NB4 (cell line): ENCODE measurements at regions not wholly inside any gene's neighbourhood (a gene's known extent, or its start where the extent isn't known, plus 50 kb on each side); places are given as distances from the start of the nearest gene placed in this dataset.
A peak's percentile ranks its signal among the peaks of the same experiment; 100 is the strongest.

Source experiments
- DNase-seq: peaks from one replicate; pipeline ENCODE4 v3.0.0; 2010; ENCODE audit warnings: low read depth
- H3K4me3 ChIP-seq: one replicate; pipeline ENCODE4 v1.5.1; 2011; ENCODE audit warnings: mild to moderate bottlenecking, low read depth, low read length, moderate library complexity
- MAX ChIP-seq: IDR thresholded peaks from 2 replicates; pipeline ENCODE4 v1.6.1; 2011; ENCODE audit warnings: low read depth, low read length
- MYC ChIP-seq: IDR thresholded peaks from 2 replicates; pipeline ENCODE4 v1.6.1; 2011; ENCODE audit warnings: low read depth, low read length
- POLR2A ChIP-seq: IDR thresholded peaks from 2 replicates; pipeline ENCODE4 v1.6.1; 2011; ENCODE audit warnings: mild to moderate bottlenecking; ENCODE audit not compliant: insufficient read length; ENCODE audit errors: extremely low read depth
- TF ChIP-seq, protein P1 (sequence below): IDR thresholded peaks from one replicate; pipeline ENCODE4 v1.5.1; 2012; ENCODE audit warnings: low read depth, low read length

GRCh38 chr6:128605961-128606360 lies 85.6 kb upstream of the PTPRK start:
- no peak overlapping the region for H3K4me3 ChIP-seq
- DNase-seq: peak; percentile 9
- TF ChIP-seq POLR2A (no peak), MAX (no peak), MYC (no peak)
- TF ChIP-seq, protein P1, sequence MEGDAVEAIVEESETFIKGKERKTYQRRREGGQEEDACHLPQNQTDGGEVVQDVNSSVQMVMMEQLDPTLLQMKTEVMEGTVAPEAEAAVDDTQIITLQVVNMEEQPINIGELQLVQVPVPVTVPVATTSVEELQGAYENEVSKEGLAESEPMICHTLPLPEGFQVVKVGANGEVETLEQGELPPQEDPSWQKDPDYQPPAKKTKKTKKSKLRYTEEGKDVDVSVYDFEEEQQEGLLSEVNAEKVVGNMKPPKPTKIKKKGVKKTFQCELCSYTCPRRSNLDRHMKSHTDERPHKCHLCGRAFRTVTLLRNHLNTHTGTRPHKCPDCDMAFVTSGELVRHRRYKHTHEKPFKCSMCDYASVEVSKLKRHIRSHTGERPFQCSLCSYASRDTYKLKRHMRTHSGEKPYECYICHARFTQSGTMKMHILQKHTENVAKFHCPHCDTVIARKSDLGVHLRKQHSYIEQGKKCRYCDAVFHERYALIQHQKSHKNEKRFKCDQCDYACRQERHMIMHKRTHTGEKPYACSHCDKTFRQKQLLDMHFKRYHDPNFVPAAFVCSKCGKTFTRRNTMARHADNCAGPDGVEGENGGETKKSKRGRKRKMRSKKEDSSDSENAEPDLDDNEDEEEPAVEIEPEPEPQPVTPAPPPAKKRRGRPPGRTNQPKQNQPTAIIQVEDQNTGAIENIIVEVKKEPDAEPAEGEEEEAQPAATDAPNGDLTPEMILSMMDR: no peak

GRCh38 chr6:128601060-128601459 lies 80.7 kb upstream of the PTPRK start:
- peak; percentile 29 for DNase-seq
- H3K4me3 ChIP-seq: no peak overlapping the region

DNA sequence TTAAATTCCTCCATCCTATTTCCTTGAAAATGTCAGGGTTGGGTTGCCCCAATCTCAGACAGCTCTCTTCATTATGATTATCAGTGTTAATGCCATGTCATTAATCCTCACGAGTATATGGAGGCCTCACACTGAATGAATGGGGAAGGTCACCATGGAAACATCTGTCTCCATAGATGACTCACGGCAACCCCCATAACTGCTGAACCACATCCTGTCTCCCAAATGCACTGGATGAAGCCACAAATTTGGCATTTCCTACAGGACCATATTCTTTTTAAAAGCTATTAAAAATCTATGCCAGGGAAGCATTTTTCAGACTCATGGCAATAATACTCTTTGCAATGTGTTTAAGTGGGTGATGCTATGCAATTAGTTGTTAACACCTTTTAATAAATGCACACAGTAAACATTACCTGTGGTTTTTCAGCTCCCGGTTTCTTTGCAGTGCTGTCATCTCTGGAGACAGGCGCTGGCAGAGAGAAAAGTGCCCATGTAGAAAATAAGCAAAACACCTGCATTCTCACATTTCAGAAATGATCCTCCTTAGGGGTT lies 80.1 kb upstream of the PTPRK start:
- DNase-seq: peak; percentile 88
- no peak for TF ChIP-seq POLR2A
- TF ChIP-seq MYC: no peak
- TF ChIP-seq, protein P1: no peak
- no peak for TF ChIP-seq MAX
- no peak overlapping the region for H3K4me3 ChIP-seq

More at GRCh38 chr6:128601060-128601459, 80.7 kb upstream of the PTPRK start:
- TF ChIP-seq MYC: no peak
- no peak for TF ChIP-seq POLR2A
- no peak for TF ChIP-seq MAX
- TF ChIP-seq, protein P1: no peak

GRCh38 chr6:128599036-128599435 lies 78.6 kb upstream of the PTPRK start:
- TF ChIP-seq POLR2A (no peak), MYC (no peak), MAX (no peak)
- TF ChIP-seq, protein P1: no peak
- no peak overlapping the region for H3K4me3 ChIP-seq
- no peak for DNase-seq

GRCh38 chr6:128598571-128598970 lies 78.2 kb upstream of the PTPRK start:
- DNase-seq: no peak
- no peak overlapping the region for H3K4me3 ChIP-seq
- TF ChIP-seq, protein P1: no peak
- TF ChIP-seq MAX: no peak
- no peak for TF ChIP-seq MYC
- TF ChIP-seq POLR2A: no peak

DNA sequence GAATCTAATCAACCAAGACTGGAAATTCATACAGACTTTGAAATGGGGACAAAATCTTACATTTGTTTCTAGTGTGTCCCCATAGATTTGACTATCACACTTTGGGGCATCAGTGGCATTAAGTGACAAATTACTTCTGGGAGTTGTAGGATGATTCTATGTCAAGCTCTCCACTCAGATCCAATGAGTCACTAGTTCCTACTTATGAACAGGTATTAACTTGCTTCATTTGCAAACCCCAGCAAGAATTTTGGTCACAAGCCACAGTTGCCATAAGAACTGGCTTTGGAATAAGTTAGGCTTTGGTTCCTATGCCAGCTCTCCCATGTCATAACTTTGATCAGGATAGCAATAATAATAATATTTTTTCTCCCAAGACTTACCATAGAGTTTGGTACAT lies 77.6 kb upstream of the PTPRK start:
- TF ChIP-seq MYC (no peak), MAX (no peak), POLR2A (no peak)
- TF ChIP-seq, protein P1: no peak
- no peak overlapping the region for H3K4me3 ChIP-seq
- DNase-seq: no peak
